ENCODE measurements at regions not wholly inside any gene's neighbourhood (a gene's known extent, or its start where the extent isn't known, plus 50 kb on each side); places are given as distances from the start of the nearest gene placed in this dataset.

DNA sequence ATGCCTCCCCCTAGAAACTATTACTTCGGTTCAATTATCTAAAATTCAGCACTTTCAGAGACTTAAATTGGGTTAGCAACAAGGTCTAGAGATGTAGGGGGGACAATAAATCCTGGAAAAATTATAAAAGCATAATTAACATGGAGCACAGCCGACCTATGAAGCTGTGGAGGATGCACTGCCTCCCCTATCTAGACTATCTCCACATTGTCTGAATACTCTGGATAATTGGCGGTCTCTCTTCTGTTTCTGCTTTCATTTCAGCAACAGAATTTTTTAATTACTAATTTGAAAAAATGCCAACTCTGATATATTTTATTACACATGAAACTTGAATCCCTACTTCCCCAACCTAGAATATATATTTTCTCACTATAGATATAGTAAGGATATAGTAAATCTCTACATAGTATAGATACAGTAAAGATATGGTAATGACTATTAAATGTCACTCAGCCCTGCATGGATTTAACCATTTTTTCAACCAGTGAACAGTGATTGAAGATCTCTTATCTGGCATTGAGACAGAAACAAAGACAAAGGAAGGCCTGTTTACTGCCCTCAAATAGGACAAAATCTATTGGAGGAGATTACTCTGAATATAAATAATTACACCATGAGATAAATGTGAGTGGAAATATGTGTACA, 157.6 kb downstream of the BLID start:
- no peak for DNase-seq (ENCODE audit: low read depth)
- no peak overlapping the region for H3K4me3 ChIP-seq (ENCODE audit: low read depth, low read length)
- TF ChIP-seq, protein P1, sequence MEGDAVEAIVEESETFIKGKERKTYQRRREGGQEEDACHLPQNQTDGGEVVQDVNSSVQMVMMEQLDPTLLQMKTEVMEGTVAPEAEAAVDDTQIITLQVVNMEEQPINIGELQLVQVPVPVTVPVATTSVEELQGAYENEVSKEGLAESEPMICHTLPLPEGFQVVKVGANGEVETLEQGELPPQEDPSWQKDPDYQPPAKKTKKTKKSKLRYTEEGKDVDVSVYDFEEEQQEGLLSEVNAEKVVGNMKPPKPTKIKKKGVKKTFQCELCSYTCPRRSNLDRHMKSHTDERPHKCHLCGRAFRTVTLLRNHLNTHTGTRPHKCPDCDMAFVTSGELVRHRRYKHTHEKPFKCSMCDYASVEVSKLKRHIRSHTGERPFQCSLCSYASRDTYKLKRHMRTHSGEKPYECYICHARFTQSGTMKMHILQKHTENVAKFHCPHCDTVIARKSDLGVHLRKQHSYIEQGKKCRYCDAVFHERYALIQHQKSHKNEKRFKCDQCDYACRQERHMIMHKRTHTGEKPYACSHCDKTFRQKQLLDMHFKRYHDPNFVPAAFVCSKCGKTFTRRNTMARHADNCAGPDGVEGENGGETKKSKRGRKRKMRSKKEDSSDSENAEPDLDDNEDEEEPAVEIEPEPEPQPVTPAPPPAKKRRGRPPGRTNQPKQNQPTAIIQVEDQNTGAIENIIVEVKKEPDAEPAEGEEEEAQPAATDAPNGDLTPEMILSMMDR (conservative IDR thresholded peaks at IDR 0.05; ENCODE audit: low read depth, low read length), result no peak

GRCh38 chr11:121953122-121953521, 162.9 kb downstream of the BLID start:
- TF ChIP-seq, protein P1 (conservative IDR thresholded peaks at IDR 0.05; ENCODE audit: low read depth, low read length), result no peak
- no peak overlapping the region for H3K4me3 ChIP-seq (ENCODE audit: low read depth, low read length)
- DNase-seq (ENCODE audit: low read depth), result no peak

DNA sequence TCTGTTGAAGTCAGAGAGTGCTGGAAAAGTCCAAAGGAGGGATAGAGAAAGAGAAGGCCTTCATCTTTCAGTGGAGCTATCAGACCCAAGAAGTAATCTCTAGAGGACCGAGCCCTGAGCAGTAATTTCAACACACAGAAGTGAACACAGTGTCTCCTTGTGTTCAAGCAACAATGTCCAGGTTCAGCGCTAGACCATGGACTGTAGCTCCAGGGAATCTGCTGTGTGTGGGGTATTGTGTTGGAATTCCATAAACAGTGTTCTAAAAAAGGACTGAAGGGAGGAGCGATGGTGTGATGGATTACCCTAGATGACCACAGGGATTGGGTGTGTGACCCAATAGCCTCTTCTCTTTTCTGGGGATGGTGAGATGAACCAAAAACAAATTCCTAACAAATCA, 165.9 kb downstream of the BLID start:
- TF ChIP-seq, protein P1 (conservative IDR thresholded peaks at IDR 0.05; ENCODE audit: low read depth, low read length), result no peak
- no peak for DNase-seq (ENCODE audit: low read depth)

GRCh38 chr11:121946514-121946913, 169.5 kb downstream of the BLID start:
- TF ChIP-seq, protein P1 (conservative IDR thresholded peaks at IDR 0.05; ENCODE audit: low read depth, low read length), result no peak
- H3K4me3 ChIP-seq (ENCODE audit: low read depth, low read length), result no peak overlapping the region
- no peak for DNase-seq (ENCODE audit: low read depth)

More for the DNA sequence above, 165.9 kb downstream of the BLID start:
- H3K4me3 ChIP-seq (ENCODE audit: low read depth, low read length), result no peak overlapping the region

GRCh38 chr11:121944556-121945230, 171.3 kb downstream of the BLID start:
- no peak for DNase-seq (ENCODE audit: low read depth)
- TF ChIP-seq, protein P1 (conservative IDR thresholded peaks at IDR 0.05; ENCODE audit: low read depth, low read length), result no peak
- no peak overlapping the region for H3K4me3 ChIP-seq (ENCODE audit: low read depth, low read length)

DNA sequence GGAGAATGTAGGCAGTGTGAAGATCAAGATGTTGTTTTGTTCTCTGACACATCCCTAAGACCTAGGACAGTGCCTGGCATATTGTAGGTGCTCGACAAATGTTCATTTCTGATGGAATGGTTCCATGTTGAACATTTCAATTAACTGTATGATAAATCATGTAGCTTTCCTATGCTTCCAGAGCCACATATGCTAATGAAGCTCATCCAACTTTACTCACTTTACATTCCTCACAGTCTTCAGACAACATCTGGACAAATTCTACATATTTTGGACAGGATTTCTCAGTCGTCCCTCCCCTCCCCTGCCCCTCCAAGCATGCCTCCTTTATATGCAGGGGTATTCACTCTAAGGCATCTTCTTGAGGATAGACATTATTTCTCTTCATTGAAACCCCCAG, 177.9 kb downstream of the BLID start:
- no peak for DNase-seq (ENCODE audit: low read depth)
- H3K4me3 ChIP-seq (ENCODE audit: low read depth, low read length), result no peak overlapping the region
- TF ChIP-seq, protein P1 (conservative IDR thresholded peaks at IDR 0.05; ENCODE audit: low read depth, low read length), result no peak
